Vagina (tissue), 2 donors: ENCODE measurements at regions not wholly inside any gene's neighbourhood (a gene's known extent, or its start where the extent isn't known, plus 50 kb on each side); places are given as distances from the start of the nearest gene placed in this dataset.
"Not testable (repeated sequence)": the region's sequence is repeated elsewhere in the genome, so short reads cannot be mapped to it uniquely, and the experiment has no call there.

ENCODE experiments used
- DNase-seq, 2 donors: peaks; one replicate each; pipeline ENCODE4 v3.0.0-alpha.2; 2017; ENCODE audit errors: extremely low spot score in 2 of 2
- H3K27ac ChIP-seq: fragments of 200-600 bp; sonication (generic); one replicate; pipeline ENCODE4 v1.5.1; 2019
- H3K27me3 ChIP-seq: fragments of 200-600 bp; sonication (generic); one replicate; pipeline ENCODE4 v1.5.1; 2019
- H3K36me3 ChIP-seq, 2 donors: fragments of 200-600 bp; sonication (generic); one replicate each; pipeline ENCODE4 v1.5.1; 2017 to 2019
- H3K4me1 ChIP-seq: fragments of 200-600 bp; sonication (generic); one replicate; pipeline ENCODE4 v1.5.1; 2019
- H3K4me3 ChIP-seq, 2 donors: fragments of 200-600 bp; sonication (generic); 1 replicate in 1 of 2; 2 replicates in 1 of 2; pipeline ENCODE4 v1.5.1; 2016 to 2019
- H3K9me3 ChIP-seq: fragments of 200-600 bp; sonication (generic); one replicate; pipeline ENCODE4 v1.5.1; 2019
- CTCF ChIP-seq, 3 experiments: fragments of 450-650 bp in 2 of 3; fragments of 200-600 bp in 1 of 3; sonication (generic) in 1 of 3; IDR thresholded peaks; one replicate each; pipeline ENCODE4 v1.5.1; 2017 to 2019; ENCODE audit warnings: antibody characterized with exemption in 3 of 3, mild to moderate bottlenecking in 2 of 3, moderate library complexity in 2 of 3
- POLR2A ChIP-seq, 2 donors: fragments of 450-650 bp; IDR thresholded peaks; one replicate each; pipeline ENCODE4 v1.6.1; 2017; ENCODE audit warnings: antibody characterized with exemption in 2 of 2, mild to moderate bottlenecking in 2 of 2, moderate library complexity in 2 of 2
- POLR2AphosphoS5 ChIP-seq, 2 donors: sonication (generic); formaldehyde crosslinking; IDR thresholded peaks; one replicate each; pipeline ENCODE4 v1.9.0; 2017; ENCODE audit warnings: antibody characterized with exemption in 2 of 2, mild to moderate bottlenecking in 2 of 2, low read depth in 1 of 2; ENCODE audit not compliant: insufficient read depth in 1 of 2
- intact Hi-C: fragments of 100-400 bp; cut with DNase I; formaldehyde crosslinking; loops from one replicate; pipeline ENCODE4 v1.15.1; 2023

DNA sequence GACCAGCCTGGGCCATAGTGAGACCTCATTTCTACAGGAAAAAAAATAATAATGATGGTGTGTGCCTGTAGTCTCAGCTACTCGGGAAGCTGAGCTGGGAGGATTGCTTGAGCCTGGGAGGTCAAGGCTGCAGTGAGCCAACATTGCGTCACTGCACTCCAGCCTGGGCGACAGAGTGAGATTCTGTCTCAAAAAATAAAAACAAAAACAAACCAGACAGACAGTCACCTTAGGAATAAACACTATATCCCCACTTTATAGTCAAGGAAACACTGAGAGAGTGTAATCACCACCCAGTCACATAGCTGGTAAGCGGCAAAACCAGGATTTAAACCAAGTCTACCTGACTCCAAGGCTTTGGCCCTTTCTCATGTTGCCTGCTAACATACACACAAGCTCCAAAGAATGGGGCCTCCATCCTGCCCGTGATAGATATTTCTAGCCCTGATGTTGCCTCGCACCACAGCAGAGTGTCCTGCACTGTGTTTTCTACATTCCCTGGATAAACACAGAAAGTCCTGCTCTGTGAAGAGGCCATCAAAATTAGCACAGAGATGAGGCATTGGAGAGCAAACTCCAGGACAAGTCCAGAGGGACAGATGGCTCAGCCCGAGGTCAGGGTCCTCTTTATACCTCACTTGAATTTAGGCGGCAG is 66.1 kb upstream of the SMURF2 start:
- Histone ChIP-seq H3K4me1 (peaks cover 11% of the 10 kb centered on the region), H3K9me3 (no peaks in the 10 kb centered on the region), H3K27ac (no peak overlapping the region), H3K36me3 (no peaks in the 10 kb centered on the region), H3K4me3 (no peak overlapping the region), H3K27me3 (no peaks in the 10 kb centered on the region)
- TF ChIP-seq CTCF (IDR thresholded peaks at IDR 0.05): no peak
- TF ChIP-seq POLR2A (IDR thresholded peaks at IDR 0.05): no peak
- TF ChIP-seq POLR2AphosphoS5 (IDR thresholded peaks at IDR 0.05; ENCODE audit: insufficient read depth in 1 of 2, low read depth in 1 of 2): no peak
- intact Hi-C loops: no loop called here
- DNase-seq: no peak

GRCh38 chr17:64726025-64726424 is 63.9 kb upstream of the SMURF2 start:
- H3K9me3 ChIP-seq, H3K4me1 ChIP-seq, DNase-seq, H3K27me3 ChIP-seq, H3K27ac ChIP-seq, intact Hi-C loops, H3K36me3 ChIP-seq, H3K4me3 ChIP-seq: not testable (repeated sequence)

DNA sequence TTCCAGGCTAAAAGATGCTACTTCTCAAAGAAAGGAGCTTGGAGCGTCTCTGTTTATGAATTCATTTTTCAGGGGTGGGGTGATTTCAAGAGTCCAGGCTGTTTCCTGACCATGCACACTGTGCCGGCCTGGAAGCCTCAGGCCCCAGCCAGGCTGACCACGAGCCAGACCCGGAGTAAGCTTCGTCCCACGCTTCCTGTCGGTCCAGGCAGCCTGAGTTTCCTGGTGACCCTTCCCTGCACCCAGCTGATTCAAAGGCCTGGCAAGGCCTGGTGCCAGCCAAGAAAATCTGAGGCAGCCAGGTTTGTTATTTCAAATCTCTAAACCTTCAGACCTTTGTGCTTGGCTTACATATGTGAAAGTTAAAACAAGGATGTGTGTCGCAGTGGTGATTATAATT is 62.1 kb upstream of the SMURF2 start:
- H3K9me3 ChIP-seq, H3K4me1 ChIP-seq, DNase-seq, H3K36me3 ChIP-seq, intact Hi-C loops, H3K27me3 ChIP-seq, H3K27ac ChIP-seq, H3K4me3 ChIP-seq: not testable (repeated sequence)
- TF ChIP-seq POLR2AphosphoS5 (IDR thresholded peaks at IDR 0.05; ENCODE audit: insufficient read depth in 1 of 2, low read depth in 1 of 2): peak; percentile 16 to 33

- intact Hi-C loops: no loop called here
- Histone ChIP-seq H3K27ac (no peak overlapping the region), H3K9me3 (no peaks in the 10 kb centered on the region), H3K27me3 (no peaks in the 10 kb centered on the region), H3K4me1 (no peaks in the 10 kb centered on the region), H3K36me3 (no peaks in the 10 kb centered on the region), H3K4me3 (no peak overlapping the region)
- DNase-seq: no peak
- no peak for TF ChIP-seq POLR2A (IDR thresholded peaks at IDR 0.05)
- TF ChIP-seq POLR2AphosphoS5 (IDR thresholded peaks at IDR 0.05; ENCODE audit: insufficient read depth in 1 of 2, low read depth in 1 of 2): no peak
- TF ChIP-seq CTCF (IDR thresholded peaks at IDR 0.05): no peak
Measured at GRCh38 chr17:64723781-64724180, 61.7 kb upstream of the SMURF2 start.

- DNase-seq, H3K36me3 ChIP-seq, H3K4me3 ChIP-seq, intact Hi-C loops, H3K4me1 ChIP-seq, H3K27ac ChIP-seq, H3K9me3 ChIP-seq, H3K27me3 ChIP-seq: not testable (repeated sequence)
Measured at GRCh38 chr17:64721556-64721955, 59.4 kb upstream of the SMURF2 start.

DNA sequence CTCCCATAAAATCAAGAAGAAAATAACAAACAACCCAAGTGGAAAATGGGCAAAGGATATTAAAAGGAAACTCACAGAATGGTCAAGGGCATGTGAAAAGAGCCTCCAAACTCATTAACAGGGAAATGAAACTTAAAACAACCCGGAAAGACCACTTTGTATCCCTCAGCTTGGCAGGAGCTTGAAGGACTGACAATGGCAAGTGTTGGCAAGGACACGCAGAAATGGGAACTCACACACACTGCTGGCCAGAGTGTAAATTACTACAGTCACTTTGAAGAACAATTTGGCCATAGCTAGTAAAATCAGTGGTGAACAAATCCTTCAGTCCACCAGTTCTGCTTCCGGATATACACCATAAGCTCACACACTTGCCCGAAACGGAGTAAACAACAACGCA is 58.1 kb upstream of the SMURF2 start:
- H3K27me3 ChIP-seq, H3K9me3 ChIP-seq, H3K4me1 ChIP-seq, intact Hi-C loops, H3K36me3 ChIP-seq, H3K4me3 ChIP-seq, DNase-seq, H3K27ac ChIP-seq: not testable (repeated sequence)

DNA sequence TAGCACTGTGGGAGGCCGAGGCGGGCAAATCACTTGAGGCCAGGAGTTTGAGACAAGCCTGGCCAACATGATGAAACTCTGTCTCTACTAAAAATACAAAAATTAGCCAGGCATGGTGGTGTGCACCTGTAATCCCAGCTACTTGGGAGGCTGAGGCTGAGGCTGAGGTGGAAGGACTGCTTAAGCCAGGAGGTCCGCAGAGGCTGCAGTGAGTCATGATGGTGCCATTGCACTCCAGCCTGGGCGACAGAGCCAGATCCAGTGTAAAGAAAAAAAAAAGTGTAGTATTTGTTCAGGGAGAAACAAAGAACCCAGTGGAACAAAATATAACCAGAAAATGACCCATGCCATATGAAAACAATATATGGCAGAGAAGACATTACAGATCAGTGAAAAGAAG is 57.4 kb upstream of the SMURF2 start:
- intact Hi-C loops, H3K36me3 ChIP-seq, H3K4me3 ChIP-seq, H3K27ac ChIP-seq, H3K27me3 ChIP-seq, H3K4me1 ChIP-seq, H3K9me3 ChIP-seq, DNase-seq: not testable (repeated sequence)

DNA sequence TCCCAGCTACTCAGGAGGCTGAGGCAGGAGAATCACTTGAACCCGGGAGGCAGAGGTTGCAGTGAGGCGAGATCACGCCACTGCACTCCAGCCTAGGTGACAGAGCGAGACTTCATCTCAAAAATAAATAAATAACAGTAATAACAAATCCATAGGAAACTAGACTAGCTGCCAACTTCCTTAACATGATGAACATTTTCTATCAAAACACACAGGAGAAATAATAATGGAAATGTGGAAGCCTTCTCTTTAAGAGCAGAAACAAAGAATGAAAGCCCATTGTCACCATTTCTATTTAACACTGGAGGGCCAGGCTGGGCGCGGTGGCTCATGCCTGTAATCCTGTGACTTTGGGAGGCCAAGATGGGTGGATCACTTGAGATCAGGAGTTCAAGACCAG is 56.7 kb upstream of the SMURF2 start:
- intact Hi-C loops, DNase-seq, H3K4me3 ChIP-seq, H3K36me3 ChIP-seq, H3K4me1 ChIP-seq, H3K27me3 ChIP-seq, H3K9me3 ChIP-seq, H3K27ac ChIP-seq: not testable (repeated sequence)
